ENCODE measurements at regions not wholly inside any gene's neighbourhood (a gene's known extent, or its start where the extent isn't known, plus 50 kb on each side); places are given as distances from the start of the nearest gene placed in this dataset.

GRCh38 chr13:61989978-61990377, 574.3 kb upstream of the PCDH20 start:
- no peak for TF ChIP-seq CTCF (conservative IDR thresholded peaks at IDR 0.05; ENCODE audit: control insufficient read depth, insufficient read depth, low read depth, low read length)
- DNase-seq (ENCODE audit: low read depth): no peak
- H3K4me3 ChIP-seq (ENCODE audit: control insufficient read depth, low read depth, low read length): no peak overlapping the region

- no peak for TF ChIP-seq CTCF (conservative IDR thresholded peaks at IDR 0.05; ENCODE audit: control insufficient read depth, insufficient read depth, low read depth, low read length)
- DNase-seq (ENCODE audit: low read depth): no peak
- H3K4me3 ChIP-seq (ENCODE audit: control insufficient read depth, low read depth, low read length): no peak overlapping the region
Measured at GRCh38 chr13:61988810-61989209, 573.2 kb upstream of the PCDH20 start.

- no peak for TF ChIP-seq CTCF (conservative IDR thresholded peaks at IDR 0.05; ENCODE audit: control insufficient read depth, insufficient read depth, low read depth, low read length)
- no peak overlapping the region for H3K4me3 ChIP-seq (ENCODE audit: control insufficient read depth, low read depth, low read length)
- no peak for DNase-seq (ENCODE audit: low read depth)
Measured at GRCh38 chr13:61975001-61975400, 559.4 kb upstream of the PCDH20 start.

- TF ChIP-seq CTCF (conservative IDR thresholded peaks at IDR 0.05; ENCODE audit: control insufficient read depth, insufficient read depth, low read depth, low read length): no peak
- DNase-seq (ENCODE audit: low read depth): no peak
- H3K4me3 ChIP-seq (ENCODE audit: control insufficient read depth, low read depth, low read length): no peak overlapping the region
Measured at GRCh38 chr13:61965756-61966155, 550.1 kb upstream of the PCDH20 start.

- H3K4me3 ChIP-seq (ENCODE audit: control insufficient read depth, low read depth, low read length): no peak overlapping the region
- no peak for DNase-seq (ENCODE audit: low read depth)
- TF ChIP-seq CTCF (conservative IDR thresholded peaks at IDR 0.05; ENCODE audit: control insufficient read depth, insufficient read depth, low read depth, low read length): no peak
Measured at GRCh38 chr13:61960981-61961380, 545.3 kb upstream of the PCDH20 start.

GRCh38 chr13:61954092-61954491, 538.4 kb upstream of the PCDH20 start:
- no peak overlapping the region for H3K4me3 ChIP-seq (ENCODE audit: control insufficient read depth, low read depth, low read length)
- DNase-seq (ENCODE audit: low read depth): peak; percentile 4
- TF ChIP-seq CTCF (conservative IDR thresholded peaks at IDR 0.05; ENCODE audit: control insufficient read depth, insufficient read depth, low read depth, low read length): peak; percentile 12

GRCh38 chr13:61950828-61951227, 535.2 kb upstream of the PCDH20 start:
- H3K4me3 ChIP-seq (ENCODE audit: control insufficient read depth, low read depth, low read length): no peak overlapping the region
- DNase-seq (ENCODE audit: low read depth): no peak
- no peak for TF ChIP-seq CTCF (conservative IDR thresholded peaks at IDR 0.05; ENCODE audit: control insufficient read depth, insufficient read depth, low read depth, low read length)

All from fibroblast of mammary gland (primary cell).